ENCODE measurements at regions not wholly inside any gene's neighbourhood (a gene's known extent, or its start where the extent isn't known, plus 50 kb on each side); places are given as distances from the start of the nearest gene placed in this dataset.

GRCh38 chr2:14355102-14355501 is 277.4 kb upstream of the LRATD1 start:
- TF ChIP-seq POLR2A (IDR thresholded peaks at IDR 0.05), result no peak
- TF ChIP-seq CTCF (IDR thresholded peaks at IDR 0.05), result no peak
- no peak for TF ChIP-seq EP300 (IDR thresholded peaks at IDR 0.05; ENCODE audit: low read depth)
